ENCODE measurements at regions not wholly inside any gene's neighbourhood (a gene's known extent, or its start where the extent isn't known, plus 50 kb on each side); places are given as distances from the start of the nearest gene placed in this dataset.

DNA sequence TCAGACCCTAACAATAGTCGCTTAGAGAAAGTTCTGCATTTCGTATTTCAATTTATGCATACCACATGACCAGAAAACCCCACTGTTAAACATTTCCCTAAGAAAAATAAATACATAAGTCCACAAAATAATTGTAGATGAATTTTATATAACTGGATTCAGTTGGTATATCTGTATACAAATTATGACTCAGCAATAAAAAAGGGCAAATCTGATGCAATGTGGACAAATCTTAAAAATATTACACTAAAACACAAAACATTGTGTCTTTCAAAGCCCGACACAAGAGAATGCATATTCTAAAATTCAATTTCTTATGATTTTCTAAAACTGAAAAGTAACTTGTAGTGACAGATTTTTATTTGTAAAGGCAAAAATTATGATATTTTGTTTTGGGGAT is 1005.0 kb downstream of the EFNB2 start:
- no peak for TF ChIP-seq CTCF (conservative IDR thresholded peaks at IDR 0.05; ENCODE audit: low read length)
- no peak for TF ChIP-seq EZH2phosphoT487 (IDR thresholded peaks at IDR 0.05; ENCODE audit: borderline replicate concordance, low read depth, low read length)

Measured in OCI-LY7 (cell line).